GM20000 (cell line): ENCODE measurements at regions not wholly inside any gene's neighbourhood (a gene's known extent, or its start where the extent isn't known, plus 50 kb on each side); places are given as distances from the start of the nearest gene placed in this dataset.

Source experiments
- DNase-seq: peaks from one replicate; pipeline ENCODE4 v3.0.0; 2012; ENCODE audit warnings: low spot score
- CTCF ChIP-seq: IDR thresholded peaks from 2 replicates; pipeline ENCODE4 v1.5.1; 2012; ENCODE audit warnings: mild to moderate bottlenecking, control low read depth; ENCODE audit errors: extremely low read depth, missing control alignments

- no peak for DNase-seq
Measured at GRCh38 chr6:14807130-14807529, 438.7 kb upstream of the JARID2 start.

GRCh38 chr6:14807971-14808370 is 437.9 kb upstream of the JARID2 start:
- TF ChIP-seq CTCF = no peak
- no peak for DNase-seq

More at GRCh38 chr6:14807130-14807529, 438.7 kb upstream of the JARID2 start:
- TF ChIP-seq CTCF = no peak

- no peak for TF ChIP-seq CTCF
- DNase-seq = no peak
Measured at GRCh38 chr6:14810021-14810420, 435.8 kb upstream of the JARID2 start.

GRCh38 chr6:14811775-14812428 is 434.0 kb upstream of the JARID2 start:
- TF ChIP-seq CTCF = no peak
- DNase-seq = no peak

- DNase-seq = no peak
- no peak for TF ChIP-seq CTCF
Measured at GRCh38 chr6:14814016-14814415, 431.9 kb upstream of the JARID2 start.

- no peak for TF ChIP-seq CTCF
- DNase-seq = no peak
Measured at GRCh38 chr6:14816116-14816859, 429.6 kb upstream of the JARID2 start.

GRCh38 chr6:14817074-14817473 is 428.8 kb upstream of the JARID2 start:
- no peak for DNase-seq
- TF ChIP-seq CTCF = no peak
